Fibroblast of lung (primary cell): ENCODE measurements at regions not wholly inside any gene's neighbourhood (a gene's known extent, or its start where the extent isn't known, plus 50 kb on each side); places are given as distances from the start of the nearest gene placed in this dataset.

Experiments
- EZH2 ChIP-seq: IDR thresholded peaks from 2 replicates; pipeline ENCODE4 v1.5.1; 2012; ENCODE audit warnings: low read length, control low read depth, mild to moderate bottlenecking; ENCODE audit errors: missing control alignments
- TF ChIP-seq, protein P1 (sequence below), 2 donors: IDR thresholded peaks in 1 of 2; conservative IDR thresholded peaks in 1 of 2; 1 replicate in 1 of 2; 2 replicates in 1 of 2; pipeline ENCODE4 v1.5.1; 2011 to 2012; ENCODE audit warnings: low read length in 2 of 2, control low read depth in 1 of 2, inconsistent platforms in 1 of 2, low read depth in 1 of 2, mild to moderate bottlenecking in 1 of 2

DNA sequence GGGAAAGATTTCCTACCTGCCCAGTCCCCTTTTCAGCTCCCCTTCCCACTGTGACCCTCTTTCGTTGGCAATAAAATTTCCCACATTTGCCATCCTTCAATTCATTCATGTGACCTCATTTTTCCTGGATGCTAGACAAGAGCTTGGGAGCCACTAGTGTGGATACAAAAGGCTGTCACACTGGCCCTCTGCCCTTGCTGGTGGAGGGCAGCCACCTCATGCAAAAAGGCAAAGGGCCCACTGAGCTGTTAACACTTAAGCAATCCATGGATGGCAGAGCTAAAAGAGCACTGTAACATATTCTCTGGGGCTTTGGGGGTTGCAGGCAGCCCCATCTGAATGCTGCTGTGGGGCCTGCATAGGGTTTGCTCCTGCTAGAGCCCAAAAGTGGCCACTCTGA is 315.1 kb downstream of the NEBL start:
- TF ChIP-seq, protein P1, sequence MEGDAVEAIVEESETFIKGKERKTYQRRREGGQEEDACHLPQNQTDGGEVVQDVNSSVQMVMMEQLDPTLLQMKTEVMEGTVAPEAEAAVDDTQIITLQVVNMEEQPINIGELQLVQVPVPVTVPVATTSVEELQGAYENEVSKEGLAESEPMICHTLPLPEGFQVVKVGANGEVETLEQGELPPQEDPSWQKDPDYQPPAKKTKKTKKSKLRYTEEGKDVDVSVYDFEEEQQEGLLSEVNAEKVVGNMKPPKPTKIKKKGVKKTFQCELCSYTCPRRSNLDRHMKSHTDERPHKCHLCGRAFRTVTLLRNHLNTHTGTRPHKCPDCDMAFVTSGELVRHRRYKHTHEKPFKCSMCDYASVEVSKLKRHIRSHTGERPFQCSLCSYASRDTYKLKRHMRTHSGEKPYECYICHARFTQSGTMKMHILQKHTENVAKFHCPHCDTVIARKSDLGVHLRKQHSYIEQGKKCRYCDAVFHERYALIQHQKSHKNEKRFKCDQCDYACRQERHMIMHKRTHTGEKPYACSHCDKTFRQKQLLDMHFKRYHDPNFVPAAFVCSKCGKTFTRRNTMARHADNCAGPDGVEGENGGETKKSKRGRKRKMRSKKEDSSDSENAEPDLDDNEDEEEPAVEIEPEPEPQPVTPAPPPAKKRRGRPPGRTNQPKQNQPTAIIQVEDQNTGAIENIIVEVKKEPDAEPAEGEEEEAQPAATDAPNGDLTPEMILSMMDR (conservative IDR thresholded peaks at IDR 0.05 in 1 of 2, IDR thresholded peaks at IDR 0.05 in 1 of 2; ENCODE audit: low read depth in 1 of 2, low read length in 2 of 2): no peak
- TF ChIP-seq EZH2: no peak
